Subcutaneous abdominal adipose tissue (tissue), 5 donors: ENCODE measurements at regions not wholly inside any gene's neighbourhood (a gene's known extent, or its start where the extent isn't known, plus 50 kb on each side); places are given as distances from the start of the nearest gene placed in this dataset.

Experiments used
- H3K27ac ChIP-seq: one replicate; pipeline ENCODE4 v1.7.0; 2013; ENCODE audit warnings: low read depth, mild to moderate bottlenecking, inconsistent platforms, low read length, moderate library complexity
- H3K27me3 ChIP-seq, 5 donors: one replicate each; pipeline ENCODE4 v1.7.0; 2013; ENCODE audit warnings: low read length in 5 of 5, inconsistent platforms in 1 of 5; ENCODE audit not compliant: control insufficient read depth in 5 of 5, insufficient read depth in 4 of 5
- H3K36me3 ChIP-seq, 5 donors: one replicate each; pipeline ENCODE4 v1.7.0; 2013; ENCODE audit warnings: low read length in 5 of 5; ENCODE audit not compliant: control insufficient read depth in 5 of 5, insufficient read depth in 5 of 5
- H3K4me1 ChIP-seq, 5 donors: one replicate each; pipeline ENCODE4 v1.7.0; 2013; ENCODE audit warnings: low read length in 5 of 5, mild to moderate bottlenecking in 3 of 5, moderate library complexity in 1 of 5; ENCODE audit not compliant: control insufficient read depth in 5 of 5, insufficient read depth in 5 of 5
- H3K4me3 ChIP-seq, 5 donors: one replicate each; pipeline ENCODE4 v1.7.0; 2013; ENCODE audit warnings: low read length in 5 of 5, low read depth in 1 of 5
- H3K9ac ChIP-seq, 5 donors: one replicate each; pipeline ENCODE4 v1.7.0; 2013; ENCODE audit warnings: low read length in 5 of 5, mild to moderate bottlenecking in 4 of 5, moderate library complexity in 3 of 5
- H3K9me3 ChIP-seq, 5 donors: one replicate each; pipeline ENCODE4 v1.7.0; 2013; ENCODE audit warnings: low read length in 5 of 5; ENCODE audit not compliant: control insufficient read depth in 5 of 5
- donor health status: healthy.
- donor health status: healthy.
- donor health status: healthy.
- donor health status: healthy.
- donor health status: healthy.

DNA sequence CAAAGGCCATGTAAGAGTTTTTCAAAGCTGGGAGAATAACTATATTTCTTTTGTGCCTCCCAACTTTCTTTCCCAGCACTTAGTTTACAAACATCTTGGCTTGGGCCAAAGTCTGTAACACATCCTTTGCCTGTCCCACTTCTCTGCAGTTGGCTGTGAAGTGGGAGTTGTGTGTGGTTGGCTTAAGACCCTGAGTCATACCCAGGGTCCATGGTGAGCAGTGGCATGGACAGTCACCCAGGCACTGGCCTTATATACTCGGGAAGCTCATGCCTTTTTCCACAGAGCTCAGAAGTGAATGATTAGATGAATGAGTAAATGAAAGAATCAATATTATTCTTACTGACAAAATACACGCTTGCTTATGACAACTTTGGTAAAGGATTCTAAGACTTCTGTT lies 231.4 kb downstream of the BLID start:
- Histone ChIP-seq H3K4me3 (no peak overlapping the region), H3K9me3 (no peaks in the 10 kb centered on the region), H3K4me1 (peaks cover 0 to 21% (median 14%) of the 10 kb centered on the region in 5 donors), H3K27ac (no peak overlapping the region), H3K9ac (no peak overlapping the region), H3K27me3 (no peaks in the 10 kb centered on the region), H3K36me3 (no peaks in the 10 kb centered on the region)

DNA sequence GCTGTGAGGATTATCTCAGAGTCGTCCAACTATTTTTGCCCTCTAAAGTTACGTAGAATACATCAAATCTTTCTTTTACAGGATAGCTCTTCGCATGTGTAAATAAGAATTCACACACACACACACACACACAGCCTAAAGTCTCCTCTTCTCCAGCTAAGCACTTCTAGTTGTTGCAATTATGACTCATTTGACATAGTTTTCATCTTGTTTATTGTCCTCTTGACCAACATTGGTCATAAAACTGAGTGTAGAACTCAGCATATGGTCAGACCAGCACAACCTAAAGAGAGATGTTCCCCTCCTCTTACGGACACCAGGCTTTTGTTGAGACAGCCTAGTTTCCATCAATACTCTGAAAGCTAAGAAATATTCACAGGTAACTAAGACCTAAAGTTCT lies 234.2 kb downstream of the BLID start:
- Histone ChIP-seq H3K27ac (no peak overlapping the region), H3K9me3 (no peaks in the 10 kb centered on the region), H3K4me1 (peaks cover 0 to 14% (median 11%) of the 10 kb centered on the region in 5 donors), H3K27me3 (no peaks in the 10 kb centered on the region), H3K4me3 (no peak overlapping the region), H3K9ac (no peak overlapping the region), H3K36me3 (no peaks in the 10 kb centered on the region)

DNA sequence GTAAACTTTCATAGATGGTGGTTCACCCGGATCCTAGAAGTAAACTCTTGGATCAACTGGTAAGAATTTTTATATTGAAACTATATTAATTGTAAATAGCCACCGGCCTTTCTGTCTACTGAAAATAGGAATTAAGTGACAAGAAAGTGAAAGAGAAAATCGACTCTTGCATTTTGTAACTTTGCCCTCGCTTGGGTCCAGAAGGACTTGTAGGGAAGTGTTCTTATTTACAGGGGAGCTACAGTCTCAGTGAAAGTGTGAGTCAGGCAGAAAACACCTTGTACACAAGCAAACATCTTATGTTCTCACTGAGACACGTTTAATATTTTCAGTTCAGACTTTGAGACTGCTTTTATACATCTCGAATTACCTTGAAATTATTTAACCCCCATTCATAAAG lies 238.9 kb downstream of the BLID start:
- Histone ChIP-seq H3K4me1 (no peaks in the 10 kb centered on the region), H3K9ac (no peak overlapping the region), H3K27ac (no peak overlapping the region), H3K9me3 (no peaks in the 10 kb centered on the region), H3K27me3 (no peaks in the 10 kb centered on the region), H3K4me3 (no peak overlapping the region), H3K36me3 (no peaks in the 10 kb centered on the region)

DNA sequence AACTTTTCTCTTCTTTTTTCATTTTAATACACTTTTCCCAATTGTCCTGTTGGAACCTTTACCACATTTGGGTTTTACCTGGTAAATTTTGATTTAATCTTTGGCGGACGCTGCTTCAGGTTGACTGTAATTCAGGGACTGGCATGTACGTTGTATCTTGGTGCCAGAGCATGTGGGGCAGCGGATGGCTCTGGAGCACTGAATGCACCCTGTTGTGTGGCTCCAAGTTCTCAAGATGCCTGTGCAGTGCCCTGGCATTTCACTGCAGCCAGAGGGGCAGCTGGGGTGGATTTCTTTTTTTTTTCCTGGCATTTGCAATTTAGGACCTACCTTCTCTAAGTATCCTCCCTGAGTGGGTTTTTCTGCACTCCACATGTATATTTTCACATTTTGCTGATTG lies 242.2 kb downstream of the BLID start:
- no peaks in the 10 kb centered on the region for H3K9me3 ChIP-seq
- no peaks in the 10 kb centered on the region for H3K27me3 ChIP-seq
- H3K36me3 ChIP-seq = no peaks in the 10 kb centered on the region
- no peak overlapping the region for H3K9ac ChIP-seq
- peaks cover 0 to 15% (median 12%) of the 10 kb centered on the region in 5 donors for H3K4me1 ChIP-seq
- H3K27ac ChIP-seq = no peak overlapping the region
- H3K4me3 ChIP-seq = no peak overlapping the region

DNA sequence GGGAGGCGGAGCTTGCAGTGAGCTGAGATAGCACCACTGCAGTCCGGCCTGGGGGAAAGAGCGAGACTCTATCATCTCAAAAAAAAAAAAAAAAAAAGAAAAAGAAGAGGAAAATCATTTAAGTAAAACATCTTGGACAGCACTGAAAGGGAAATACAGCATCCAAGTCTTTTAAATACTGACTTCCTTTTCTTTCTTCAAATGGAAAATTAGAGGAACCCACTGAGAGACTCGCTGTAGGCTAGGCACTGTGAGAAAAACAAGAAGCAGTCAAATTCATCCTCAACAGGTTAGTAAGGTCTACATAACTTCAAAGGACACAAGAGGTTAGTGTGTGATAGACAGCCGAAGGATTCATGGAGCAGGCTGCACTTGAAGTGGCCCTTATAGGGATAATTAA lies 243.7 kb downstream of the BLID start:
- Histone ChIP-seq H3K27ac (no peak overlapping the region), H3K9me3 (no peaks in the 10 kb centered on the region), H3K27me3 (no peaks in the 10 kb centered on the region)

DNA sequence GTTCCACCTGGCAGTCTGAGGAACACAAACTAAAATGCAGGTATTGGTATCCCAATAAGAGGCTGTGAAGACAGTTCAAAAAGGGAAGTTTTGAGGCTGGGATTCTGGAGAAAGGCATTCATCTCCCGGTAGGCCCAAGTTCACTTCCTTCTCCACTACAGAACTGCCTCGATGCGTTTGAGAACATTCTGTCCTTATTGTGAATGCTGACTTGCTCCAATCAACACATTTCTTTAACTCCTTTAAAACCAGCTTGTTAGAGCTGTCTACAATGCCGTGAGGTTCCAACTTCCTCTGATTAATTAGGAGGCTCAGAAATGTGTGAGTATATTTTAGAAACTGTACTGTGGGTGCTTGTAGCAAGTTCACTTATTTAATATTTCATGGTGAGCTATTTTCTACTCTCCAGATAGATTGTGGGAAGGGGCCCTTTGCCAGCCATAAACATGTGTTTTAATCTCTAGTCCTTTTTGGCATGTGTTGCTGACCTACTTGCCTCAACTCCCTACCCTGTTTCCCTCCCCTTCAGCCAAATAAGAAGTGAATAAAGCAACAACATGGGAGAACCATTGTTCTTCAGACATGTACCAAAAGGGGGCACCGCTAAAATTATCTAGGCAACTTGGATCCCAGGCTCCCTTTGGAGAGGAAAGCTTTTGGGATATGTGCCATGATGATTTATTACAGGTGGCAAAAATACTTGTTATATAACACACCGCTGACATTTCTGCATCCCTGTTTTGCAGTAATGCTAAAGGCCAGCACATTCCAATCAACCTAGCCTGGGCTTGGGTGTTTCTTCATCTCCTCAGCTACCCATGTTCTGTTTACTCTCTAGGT lies 245.6 kb downstream of the BLID start:
- no peak overlapping the region for H3K4me3 ChIP-seq
- peaks cover 0 to 15% (median 12%) of the 10 kb centered on the region in 5 donors for H3K4me1 ChIP-seq
- H3K27ac ChIP-seq = peak overlapping the region; percentile 24
- no peaks in the 10 kb centered on the region for H3K27me3 ChIP-seq
- no peak overlapping the region for H3K9ac ChIP-seq
- no peaks in the 10 kb centered on the region for H3K9me3 ChIP-seq
- H3K36me3 ChIP-seq = no peaks in the 10 kb centered on the region

More for the DNA sequence above, 243.7 kb downstream of the BLID start:
- H3K4me1 ChIP-seq = peaks cover 0 to 15% (median 12%) of the 10 kb centered on the region in 5 donors
- H3K36me3 ChIP-seq = no peaks in the 10 kb centered on the region
- no peak overlapping the region for H3K4me3 ChIP-seq
- no peak overlapping the region for H3K9ac ChIP-seq

DNA sequence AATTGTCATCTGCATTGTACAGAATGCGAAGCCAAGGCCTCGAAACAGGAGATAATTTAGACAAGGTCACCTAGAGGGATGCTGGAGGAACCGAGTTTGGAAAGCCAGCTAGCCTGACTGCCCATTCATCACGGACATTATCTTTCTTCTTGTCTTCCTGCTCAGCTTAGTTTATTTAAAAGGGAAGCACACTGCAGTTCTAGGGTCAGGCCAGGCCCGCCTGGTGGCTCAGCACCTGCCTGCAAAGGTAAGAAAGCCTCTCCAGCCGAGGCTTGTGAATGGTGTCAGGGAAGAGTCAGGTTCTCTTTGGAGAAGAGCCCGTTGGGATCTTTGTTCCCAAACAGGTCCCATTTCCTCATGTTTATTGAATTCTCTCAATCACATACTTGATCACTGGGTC lies 246.5 kb downstream of the BLID start:
- H3K4me1 ChIP-seq = peaks cover 0 to 15% (median 12%) of the 10 kb centered on the region in 5 donors
- no peaks in the 10 kb centered on the region for H3K27me3 ChIP-seq
- H3K4me3 ChIP-seq = no peak overlapping the region
- no peak overlapping the region for H3K27ac ChIP-seq
- H3K9me3 ChIP-seq = no peaks in the 10 kb centered on the region
- no peaks in the 10 kb centered on the region for H3K36me3 ChIP-seq
- H3K9ac ChIP-seq = no peak overlapping the region

DNA sequence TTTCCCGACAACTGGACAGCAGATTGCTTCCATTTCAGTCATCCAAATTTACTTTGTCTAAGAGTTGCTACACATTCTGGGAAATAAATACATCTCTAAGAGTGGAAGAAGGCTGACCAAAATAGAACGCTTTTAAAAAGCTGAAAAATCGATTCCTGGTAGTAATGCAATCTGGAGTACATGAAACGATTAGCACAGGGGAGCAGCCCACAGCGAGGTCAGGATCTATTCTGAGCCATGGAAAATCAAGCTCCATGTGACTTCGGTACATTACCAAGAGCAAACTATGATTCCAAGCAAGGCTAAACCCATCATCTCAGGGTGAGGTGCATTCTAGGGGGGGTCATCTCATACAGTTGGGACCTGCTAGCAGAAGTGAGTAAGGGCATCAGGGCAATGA lies 249.3 kb downstream of the BLID start:
- H3K27me3 ChIP-seq = no peaks in the 10 kb centered on the region
- no peak overlapping the region for H3K27ac ChIP-seq
- H3K4me1 ChIP-seq = peaks cover 0 to 15% (median 12%) of the 10 kb centered on the region in 5 donors
- peaks cover 0 to 4% (median 0%) of the 10 kb centered on the region in 5 donors for H3K9me3 ChIP-seq
- no peak overlapping the region for H3K4me3 ChIP-seq
- H3K36me3 ChIP-seq = no peaks in the 10 kb centered on the region
- H3K9ac ChIP-seq = no peak overlapping the region

DNA sequence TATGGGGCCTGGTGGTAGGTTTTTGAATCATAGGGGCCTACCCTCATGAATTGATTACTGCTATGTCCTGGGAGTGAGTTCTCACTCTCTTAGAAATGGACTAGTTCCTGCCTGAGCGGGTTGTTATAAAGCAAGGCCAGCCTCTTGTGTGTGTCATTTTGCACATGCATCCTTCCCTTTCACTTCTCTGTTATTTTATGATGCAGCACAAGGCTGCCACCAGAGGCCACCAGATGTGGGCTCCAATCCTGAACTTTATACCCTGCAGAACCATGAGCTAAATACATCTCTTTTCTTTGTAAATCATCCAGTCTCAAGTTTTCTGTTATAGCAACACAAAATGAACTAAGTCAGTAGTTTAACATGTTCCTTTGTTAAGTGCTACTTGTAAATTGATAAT lies 251.4 kb downstream of the BLID start:
- no peaks in the 10 kb centered on the region for H3K36me3 ChIP-seq
- no peaks in the 10 kb centered on the region for H3K27me3 ChIP-seq
- no peak overlapping the region for H3K4me3 ChIP-seq
- H3K9ac ChIP-seq = no peak overlapping the region
- H3K4me1 ChIP-seq = peaks cover 0 to 2% (median 0%) of the 10 kb centered on the region in 5 donors
- peaks cover 0 to 4% (median 0%) of the 10 kb centered on the region in 5 donors for H3K9me3 ChIP-seq
- no peak overlapping the region for H3K27ac ChIP-seq

DNA sequence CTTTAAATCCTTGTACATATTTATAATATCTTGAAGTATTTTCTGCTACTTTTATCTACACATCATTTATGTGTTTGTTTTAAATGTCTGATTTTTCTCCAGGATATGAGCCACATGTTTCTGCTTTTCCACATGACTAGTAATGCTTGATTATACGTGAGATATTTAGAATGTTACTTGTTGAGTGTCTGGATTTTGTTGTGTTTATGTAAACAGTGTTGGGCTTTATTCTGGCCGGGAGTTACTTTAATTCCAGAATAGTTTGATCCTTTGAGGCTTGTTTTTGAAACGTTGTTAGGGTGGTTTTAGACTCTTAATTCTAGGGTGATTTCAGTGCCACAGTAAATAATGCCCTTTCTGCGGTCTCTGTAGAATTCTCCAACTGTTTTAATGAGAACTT lies 252.9 kb downstream of the BLID start:
- Histone ChIP-seq H3K27me3 (no peaks in the 10 kb centered on the region), H3K9me3 (peaks cover 0 to 4% (median 0%) of the 10 kb centered on the region in 5 donors), H3K4me1 (no peaks in the 10 kb centered on the region), H3K9ac (no peak overlapping the region), H3K27ac (no peak overlapping the region), H3K36me3 (no peaks in the 10 kb centered on the region), H3K4me3 (no peak overlapping the region)
